ENCODE measurements at regions not wholly inside any gene's neighbourhood (a gene's known extent, or its start where the extent isn't known, plus 50 kb on each side); places are given as distances from the start of the nearest gene placed in this dataset.
"Not testable (repeated sequence)": the region's sequence is repeated elsewhere in the genome, so short reads cannot be mapped to it uniquely, and the experiment has no call there.

GRCh38 chr1:104132382-104132973 is 382.8 kb downstream of the AMY1C start:
- no peaks in the 10 kb centered on the region for H3K4me1 ChIP-seq (ENCODE audit: insufficient read depth, low read length)
- no peaks in the 10 kb centered on the region for H3K36me3 ChIP-seq (replicated peaks in 1 of 2; ENCODE audit: control insufficient read depth in 1 of 2, insufficient read depth in 2 of 2, low read length in 2 of 2)
- ChIA-PET POLR2A (no interaction called here), CTCF (ENCODE audit: low intra/inter-chr PET ratio, low total read pairs) (interaction anchor here (1.3 kb wide), 1 partner anchor 344 kb away, joined by 3 read pairs; no protein-coding TSS in a partner anchor)
- DNase-seq (ENCODE audit: low spot score), result peak; percentile 28
- H3K9ac ChIP-seq (ENCODE audit: insufficient read depth, low read depth, low read length), result no peak overlapping the region
- H3K79me2 ChIP-seq (ENCODE audit: insufficient read depth, low read length), result no peaks in the 10 kb centered on the region
- peak; percentile 93 for ATAC-seq
- no peaks in the 10 kb centered on the region for H3K9me3 ChIP-seq (ENCODE audit: low read length)
- BruUV-seq (replicated peaks), result no TSS peak
- FAIRE-seq, result peak; percentile 30
- no peaks in the 10 kb centered on the region for H3K27me3 ChIP-seq (ENCODE audit: control insufficient read depth in 1 of 2, insufficient read depth in 2 of 2, low read length in 2 of 2)
- H3K4me2 ChIP-seq (ENCODE audit: low read depth, low read length), result no peak overlapping the region
- no peaks in the 10 kb centered on the region for H4K20me1 ChIP-seq (ENCODE audit: insufficient read depth, low read length)
- no peak overlapping the region for H2AFZ ChIP-seq (ENCODE audit: low read length)
- in situ Hi-C loops (cut with HindIII; ENCODE audit: extremely low pct_ligation_motif_present, low pct_unique_long_range_greater_than_20kb) (loop anchor here (10.0 kb wide), 1 partner anchor 188 kb away; no protein-coding TSS in a partner anchor), intact Hi-C loops (cut with micrococcal nuclease; ENCODE audit: unreplicated experiment) (loop anchor here (1.0 kb wide), 1 partner anchor 184 kb away; no protein-coding TSS in a partner anchor)
- H3K27ac ChIP-seq (ENCODE audit: extremely low read length, insufficient read depth, low read length), result no peak overlapping the region
- TF ChIP-seq STAG1 (CRISPR knock-in tag; IDR thresholded peaks at IDR 0.05) (peak; percentile 52), ZBTB44 (CRISPR knock-in tag; IDR thresholded peaks at IDR 0.05) (no peak), DBP (CRISPR knock-in tag; IDR thresholded peaks at IDR 0.05; ENCODE audit: not compliant biosample characterization) (no peak), SYNCRIP (IDR thresholded peaks at IDR 0.05; ENCODE audit: insufficient read depth, low read depth, low read length) (no peak), SMC3 (IDR thresholded peaks at IDR 0.05; ENCODE audit: low read length) (peak; percentile 56; the same call in 1 of the 2 replicates), CTCF (CRISPR knock-in tag; IDR thresholded peaks at IDR 0.05) (peak; percentile 64)
- no peak overlapping the region for H3K4me3 ChIP-seq (replicated peaks in 1 of 3; ENCODE audit: insufficient read depth in 1 of 3, low read depth in 2 of 3, low read length in 3 of 3)

GRCh38 chr1:104135036-104135435 is 385.3 kb downstream of the AMY1C start:
- H3K4me1 ChIP-seq (ENCODE audit: insufficient read depth, low read length); H3K9me3 ChIP-seq (ENCODE audit: low read length); BruUV-seq (replicated peaks); H3K4me3 ChIP-seq (replicated peaks in 1 of 3; ENCODE audit: insufficient read depth in 1 of 3, low read depth in 2 of 3, low read length in 3 of 3); CTCF ChIA-PET (ENCODE audit: low intra/inter-chr PET ratio, low total read pairs); POLR2A ChIA-PET; H3K4me2 ChIP-seq (ENCODE audit: low read depth, low read length); H3K9ac ChIP-seq (ENCODE audit: insufficient read depth, low read depth, low read length); H3K36me3 ChIP-seq (replicated peaks in 1 of 2; ENCODE audit: control insufficient read depth in 1 of 2, insufficient read depth in 2 of 2, low read length in 2 of 2); H3K79me2 ChIP-seq (ENCODE audit: insufficient read depth, low read length); H4K20me1 ChIP-seq (ENCODE audit: insufficient read depth, low read length); H3K27me3 ChIP-seq (ENCODE audit: control insufficient read depth in 1 of 2, insufficient read depth in 2 of 2, low read length in 2 of 2); H3K27ac ChIP-seq (ENCODE audit: extremely low read length, insufficient read depth, low read length); H2AFZ ChIP-seq (ENCODE audit: low read length); ATAC-seq; DNase-seq (ENCODE audit: low spot score); intact Hi-C loops (cut with micrococcal nuclease; ENCODE audit: unreplicated experiment); FAIRE-seq: not testable (repeated sequence)
- in situ Hi-C loops (cut with HindIII; ENCODE audit: extremely low pct_ligation_motif_present, low pct_unique_long_range_greater_than_20kb), result loop anchor here (10.0 kb wide), 1 partner anchor 190 kb away; no protein-coding TSS in a partner anchor
- WGBS (ENCODE audit: low lambda C conversion rate), result 28% methylated on average over 5 of the region's 6 CpGs
